Naive thymus-derived CD4-positive, alpha-beta T cell (primary cell): ENCODE measurements at regions not wholly inside any gene's neighbourhood (a gene's known extent, or its start where the extent isn't known, plus 50 kb on each side); places are given as distances from the start of the nearest gene placed in this dataset.
"Not testable (repeated sequence)": the region's sequence is repeated elsewhere in the genome, so short reads cannot be mapped to it uniquely, and the experiment has no call there.

Source experiments
- ATAC-seq: fragments of 150-1000 bp; cut with Tn5 transposase; 2 replicates; pipeline ENCODE4 v1.10.0; 2021; ENCODE audit warnings: mild to moderate bottlenecking, moderate library complexity
- CTCF ChIA-PET: fragments of 350-600 bp; sonication (Branson Sonifier 250); formaldehyde crosslinking; loops from one replicate; lab custom pipeline; 2021; ENCODE audit warnings: antibody characterized with exemption; lab: Charles Lee
- POLR2A ChIA-PET: fragments of 350-600 bp; sonication (Branson Sonifier 250); formaldehyde crosslinking; loops from one replicate; lab custom pipeline; 2021; ENCODE audit warnings: antibody characterized with exemption, inconsistent platforms; lab: Charles Lee
- DNase-seq, 9 donors: peaks; one replicate each; pipeline versions ENCODE4 v3.0.0 to v3.0.0-alpha.2; 2020 to 2022; ENCODE audit warnings: mixed read lengths in 1 of 9
- H3K27ac ChIP-seq: one replicate; pipeline ENCODE4 v1.7.0; 2013; ENCODE audit warnings: mild to moderate bottlenecking, low read depth, low read length, moderate library complexity
- H3K27me3 ChIP-seq, 2 donors: one replicate each; pipeline ENCODE4 v1.7.0; 2013; ENCODE audit warnings: low read length in 2 of 2, mild to moderate bottlenecking in 2 of 2, moderate library complexity in 2 of 2; ENCODE audit not compliant: control insufficient read depth in 2 of 2, insufficient read depth in 2 of 2
- H3K36me3 ChIP-seq, 3 experiments: 1 replicate in 2 of 3; 2 replicates in 1 of 3; pipeline ENCODE4 v1.7.0; 2013; ENCODE audit warnings: low read length in 3 of 3, mild to moderate bottlenecking in 3 of 3, moderate library complexity in 1 of 3; ENCODE audit not compliant: insufficient read depth in 3 of 3, control insufficient read depth in 2 of 3
- H3K4me1 ChIP-seq, 2 donors: one replicate each; pipeline ENCODE4 v1.7.0; 2013; ENCODE audit warnings: low read length in 2 of 2, mild to moderate bottlenecking in 2 of 2, moderate library complexity in 1 of 2; ENCODE audit not compliant: control insufficient read depth in 2 of 2, insufficient read depth in 2 of 2
- H3K4me3 ChIP-seq: 2 replicates; pipeline ENCODE4 v1.7.0; 2013; ENCODE audit warnings: mild to moderate bottlenecking, low read length
- H3K9me3 ChIP-seq, 3 experiments: 1 replicate in 2 of 3; 2 replicates in 1 of 3; pipeline ENCODE4 v1.7.0; 2013; ENCODE audit warnings: low read length in 3 of 3; ENCODE audit not compliant: control insufficient read depth in 2 of 3
- H3K27ac Mint-ChIP-seq, 9 donors: one replicate each; pipeline ENCODE4 v1.8.0; 2020 to 2022; ENCODE audit warnings: mixed read lengths in 9 of 9, mild to moderate bottlenecking in 8 of 9, moderate library complexity in 5 of 9, inconsistent platforms in 2 of 9
- H3K27me3 Mint-ChIP-seq, 5 donors: one replicate each; pipeline ENCODE4 v1.8.0; 2021 to 2022; ENCODE audit warnings: mixed read lengths in 5 of 5, mild to moderate bottlenecking in 1 of 5
- H3K36me3 Mint-ChIP-seq, 5 donors: one replicate each; pipeline ENCODE4 v1.8.0; 2020 to 2022; ENCODE audit warnings: mixed read lengths in 5 of 5, mild to moderate bottlenecking in 3 of 5, inconsistent platforms in 1 of 5
- H3K4me1 Mint-ChIP-seq, 7 donors: one replicate each; pipeline ENCODE4 v1.8.0; 2020 to 2022; ENCODE audit warnings: mixed read lengths in 7 of 7, mild to moderate bottlenecking in 3 of 7, inconsistent platforms in 1 of 7
- H3K4me3 Mint-ChIP-seq, 10 donors: one replicate each; pipeline ENCODE4 v1.8.0; 2020 to 2022; ENCODE audit warnings: mild to moderate bottlenecking in 10 of 10, mixed read lengths in 10 of 10, moderate library complexity in 6 of 10, inconsistent platforms in 2 of 10
- H3K9me3 Mint-ChIP-seq, 11 donors: one replicate each; pipeline ENCODE4 v1.8.0; 2020 to 2022; ENCODE audit warnings: mixed read lengths in 11 of 11, mild to moderate bottlenecking in 4 of 11, inconsistent platforms in 1 of 11, moderate library complexity in 1 of 11
- intact Hi-C, 2 donors: fragments of 100-400 bp; cut with micrococcal nuclease; formaldehyde crosslinking; loops; one replicate each; pipeline ENCODE4 v1.15.1; 2023

GRCh38 chr1:199913318-199913717, 114.2 kb upstream of the NR5A2 start:
- Histone ChIP-seq H3K27ac (no peak overlapping the region), H3K4me1 (no peaks in the 10 kb centered on the region), H3K27me3 (no peaks in the 10 kb centered on the region), H3K36me3 (no peaks in the 10 kb centered on the region), H3K4me3 (no peak overlapping the region), H3K9me3 (no peaks in the 10 kb centered on the region)
- ChIA-PET POLR2A (no interaction called here), CTCF (interaction anchor here (0.7 kb wide), 1 partner anchor 231 kb away, joined by 3 read pairs; no protein-coding TSS in a partner anchor)
- H3K27me3 Mint-ChIP-seq: peaks cover 0 to 25% (median 9%) of the 10 kb centered on the region in 5 donors
- no peaks in the 10 kb centered on the region for H3K36me3 Mint-ChIP-seq
- H3K27ac Mint-ChIP-seq: no peak overlapping the region
- no peak overlapping the region for H3K4me3 Mint-ChIP-seq
- H3K4me1 Mint-ChIP-seq: no peaks in the 10 kb centered on the region
- intact Hi-C loops: no loop called here
- H3K9me3 Mint-ChIP-seq: no peaks in the 10 kb centered on the region
- ATAC-seq (no peak), DNase-seq (no peak)

- peaks cover 5 to 27% (median 10%) of the 10 kb centered on the region in 5 donors for H3K27me3 Mint-ChIP-seq
- no peaks in the 10 kb centered on the region for H3K9me3 ChIP-seq
- no peak overlapping the region for H3K4me3 Mint-ChIP-seq
- ChIA-PET POLR2A (no interaction called here), CTCF (no interaction called here)
- H3K4me1 ChIP-seq: no peaks in the 10 kb centered on the region
- ATAC-seq (no peak), DNase-seq (no peak)
- intact Hi-C loops: no loop called here
- H3K4me3 ChIP-seq: no peak overlapping the region
- no peaks in the 10 kb centered on the region for H3K27me3 ChIP-seq
- H3K4me1 Mint-ChIP-seq: no peaks in the 10 kb centered on the region
- H3K27ac ChIP-seq: no peak overlapping the region
- peaks cover 0 to 1% (median 0%) of the 10 kb centered on the region in 11 donors for H3K9me3 Mint-ChIP-seq
- no peak overlapping the region for H3K27ac Mint-ChIP-seq
- H3K36me3 Mint-ChIP-seq: no peaks in the 10 kb centered on the region
- H3K36me3 ChIP-seq: no peaks in the 10 kb centered on the region
Observed at GRCh38 chr1:199914546-199914945, 113.0 kb upstream of the NR5A2 start.

DNA sequence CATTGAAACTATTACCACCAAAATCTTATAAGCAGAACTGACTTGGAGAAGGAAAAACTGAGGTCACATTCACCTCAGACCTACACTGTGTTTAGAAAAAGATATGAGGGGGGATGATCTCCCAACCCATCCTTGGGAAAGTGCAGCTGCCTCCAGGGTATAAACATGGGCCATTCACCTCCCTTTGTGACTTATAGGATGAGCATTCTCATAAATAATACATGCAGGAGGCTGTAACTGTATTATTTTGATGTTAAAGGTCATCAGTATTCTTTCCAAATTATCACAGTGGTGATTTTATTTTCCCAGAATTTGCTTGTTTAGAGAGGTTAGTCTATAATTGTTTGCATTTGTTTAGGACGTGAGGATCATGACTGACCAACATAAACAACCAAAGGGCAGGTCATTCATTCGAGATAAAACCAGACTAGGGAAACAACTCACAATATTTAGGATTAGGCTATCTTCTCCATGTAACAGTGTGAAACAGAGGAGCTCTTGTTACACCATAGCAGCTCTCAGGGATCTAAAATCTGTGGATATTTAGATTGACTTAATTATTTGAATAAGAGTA, 109.2 kb upstream of the NR5A2 start:
- no peaks in the 10 kb centered on the region for H3K36me3 Mint-ChIP-seq
- no peaks in the 10 kb centered on the region for H3K9me3 ChIP-seq
- no peaks in the 10 kb centered on the region for H3K27me3 ChIP-seq
- no peaks in the 10 kb centered on the region for H3K4me1 ChIP-seq
- H3K36me3 ChIP-seq: no peaks in the 10 kb centered on the region
- no peak overlapping the region for H3K27ac ChIP-seq
- ChIA-PET CTCF (no interaction called here), POLR2A (no interaction called here)
- ATAC-seq: no peak
- H3K4me1 Mint-ChIP-seq: no peaks in the 10 kb centered on the region
- H3K4me3 Mint-ChIP-seq: no peak overlapping the region
- no peak overlapping the region for H3K4me3 ChIP-seq
- intact Hi-C loops: no loop called here
- no peak overlapping the region for H3K27ac Mint-ChIP-seq
- peaks cover 8 to 30% (median 29%) of the 10 kb centered on the region in 5 donors for H3K27me3 Mint-ChIP-seq
- no peak for DNase-seq
- H3K9me3 Mint-ChIP-seq: peaks cover 0 to 11% (median 1%) of the 10 kb centered on the region in 11 donors

GRCh38 chr1:199920635-199921034, 106.9 kb upstream of the NR5A2 start:
- POLR2A ChIA-PET: no interaction called here

GRCh38 chr1:199929556-199929955, 98.0 kb upstream of the NR5A2 start:
- POLR2A ChIA-PET: no interaction called here
- H3K4me1 ChIP-seq: no peaks in the 10 kb centered on the region
- DNase-seq (no peak), ATAC-seq (no peak)
- no peak overlapping the region for H3K4me3 ChIP-seq
- H3K27ac Mint-ChIP-seq: no peak overlapping the region
- H3K9me3 Mint-ChIP-seq: peaks cover 0 to 4% (median 0%) of the 10 kb centered on the region in 11 donors
- H3K4me1 Mint-ChIP-seq: peaks cover 2 to 10% (median 9%) of the 10 kb centered on the region in 7 donors
- H3K4me3 Mint-ChIP-seq: no peak overlapping the region
- intact Hi-C loops: no loop called here
- H3K36me3 Mint-ChIP-seq: no peaks in the 10 kb centered on the region
- H3K27me3 ChIP-seq: no peaks in the 10 kb centered on the region
- CTCF ChIA-PET: no interaction called here
- H3K27me3 Mint-ChIP-seq: peaks cover 0 to 23% (median 0%) of the 10 kb centered on the region in 5 donors
- no peaks in the 10 kb centered on the region for H3K36me3 ChIP-seq
- no peaks in the 10 kb centered on the region for H3K9me3 ChIP-seq
- H3K27ac ChIP-seq: no peak overlapping the region

More at GRCh38 chr1:199920635-199921034, 106.9 kb upstream of the NR5A2 start:
- intact Hi-C loops: no loop called here
- Mint-ChIP-seq H3K9me3 (peaks cover 0 to 11% (median 1%) of the 10 kb centered on the region in 11 donors), H3K4me1 (no peaks in the 10 kb centered on the region), H3K27me3 (peaks cover 4 to 30% (median 26%) of the 10 kb centered on the region in 5 donors), H3K4me3 (no peak overlapping the region), H3K27ac (no peak overlapping the region), H3K36me3 (no peaks in the 10 kb centered on the region)
- no peaks in the 10 kb centered on the region for H3K27me3 ChIP-seq
- no peaks in the 10 kb centered on the region for H3K9me3 ChIP-seq
- H3K4me1 ChIP-seq: no peaks in the 10 kb centered on the region
- no peak for ATAC-seq
- no peaks in the 10 kb centered on the region for H3K36me3 ChIP-seq
- CTCF ChIA-PET: no interaction called here
- no peak overlapping the region for H3K27ac ChIP-seq
- no peak for DNase-seq
- H3K4me3 ChIP-seq: no peak overlapping the region

GRCh38 chr1:199930067-199930466, 97.4 kb upstream of the NR5A2 start:
- intact Hi-C loops, H3K4me1 ChIP-seq, H3K4me3 ChIP-seq, H3K36me3 ChIP-seq, H3K9me3 Mint-ChIP-seq, H3K36me3 Mint-ChIP-seq, H3K9me3 ChIP-seq, H3K4me3 Mint-ChIP-seq, CTCF ChIA-PET, H3K27me3 ChIP-seq, H3K4me1 Mint-ChIP-seq, ATAC-seq, H3K27ac Mint-ChIP-seq, POLR2A ChIA-PET, H3K27ac ChIP-seq, DNase-seq: not testable (repeated sequence)
- peaks cover 0 to 25% (median 0%) of the 10 kb centered on the region in 5 donors for H3K27me3 Mint-ChIP-seq
